H1 (cell line): ENCODE measurements at regions not wholly inside any gene's neighbourhood (a gene's known extent, or its start where the extent isn't known, plus 50 kb on each side); places are given as distances from the start of the nearest gene placed in this dataset.

Source experiments
- CTCF ChIA-PET: fragments of 300-600 bp; sonication (Branson Sonifier 250); formaldehyde crosslinking; loops from one replicate; lab custom pipeline; 2021; ENCODE audit not compliant: partially characterized antibody; lab: Charles Lee
- POLR2A ChIA-PET: fragments of 300-600 bp; sonication (Branson Sonifier 250); formaldehyde crosslinking; loops from one replicate; lab custom pipeline; 2021; ENCODE audit warnings: inconsistent platforms; ENCODE audit not compliant: partially characterized antibody; lab: Charles Lee
- DNase-seq, 2 experiments: peaks; one replicate each; pipeline versions ENCODE4 v3.0.0 to v3.0.0-alpha.2; 2010 to 2022; ENCODE audit warnings: low spot score in 2 of 2, low read depth in 1 of 2, mixed read lengths in 1 of 2
- FAIRE-seq: peaks from 2 replicates; lab custom pipeline; 2011; peaks lifted over from hg19 to GRCh38; lab: Jason Lieb, UNC
- H2AFZ ChIP-seq: 2 replicates; pipeline ENCODE4 v1.8.1; 2012; ENCODE audit warnings: low read length, inconsistent platforms
- H2AK5ac ChIP-seq: 2 replicates; pipeline ENCODE4 v1.6.1; 2013; ENCODE audit warnings: low read depth, low read length
- H2BK120ac ChIP-seq: replicated peaks from 2 replicates; pipeline ENCODE3; 2013; ENCODE audit warnings: low read depth, low read length, inconsistent platforms
- H2BK12ac ChIP-seq: 2 replicates; pipeline ENCODE4 v1.6.1; 2013; ENCODE audit warnings: low read depth, low read length
- H2BK15ac ChIP-seq: 2 replicates; pipeline ENCODE4 v1.6.1; 2013; ENCODE audit warnings: low read length
- H2BK20ac ChIP-seq: 2 replicates; pipeline ENCODE4 v1.6.1; 2013; ENCODE audit warnings: low read length
- H2BK5ac ChIP-seq: 2 replicates; pipeline ENCODE4 v1.6.1; 2013; ENCODE audit warnings: low read depth, low read length
- H3K14ac ChIP-seq: 2 replicates; pipeline ENCODE4 v1.6.1; 2013; ENCODE audit warnings: inconsistent platforms; ENCODE audit not compliant: insufficient read length
- H3K18ac ChIP-seq: 2 replicates; pipeline ENCODE4 v1.6.1; 2013; ENCODE audit warnings: low read length; ENCODE audit errors: extremely low read depth
- H3K23ac ChIP-seq: 2 replicates; pipeline ENCODE4 v1.6.1; 2013; ENCODE audit warnings: inconsistent platforms; ENCODE audit not compliant: insufficient read length
- H3K23me2 ChIP-seq: 2 replicates; pipeline ENCODE4 v1.6.1; 2013; ENCODE audit warnings: low read depth, low read length
- H3K27ac ChIP-seq: 2 replicates; pipeline ENCODE4 v1.6.1; 2011; ENCODE audit warnings: low read depth, low read length, inconsistent platforms
- H3K27me3 ChIP-seq, 4 experiments: replicated peaks in 1 of 4; 1 replicate in 1 of 4; 2 replicates in 3 of 4; pipeline versions ENCODE4 v1.6.1 to v1.8.1; 2011 to 2013; ENCODE audit warnings: low read length in 3 of 4, mild to moderate bottlenecking in 3 of 4, inconsistent platforms in 2 of 4, mixed read lengths in 2 of 4, moderate library complexity in 1 of 4; ENCODE audit not compliant: control insufficient read depth in 3 of 4, insufficient read depth in 3 of 4; ENCODE audit errors: extremely low read depth in 1 of 4
- H3K36me3 ChIP-seq, 4 experiments: 2 replicates each; pipeline versions ENCODE4 v1.6.1 to v1.8.1; 2011 to 2013; ENCODE audit warnings: mild to moderate bottlenecking in 4 of 4, low read length in 3 of 4, moderate library complexity in 2 of 4, control low read depth in 1 of 4, inconsistent platforms in 1 of 4; ENCODE audit not compliant: insufficient read depth in 4 of 4, control insufficient read depth in 2 of 4
- H3K4ac ChIP-seq: replicated peaks from 2 replicates; pipeline ENCODE3; 2013; ENCODE audit warnings: low read length, low read depth, mixed read lengths, inconsistent platforms; ENCODE audit not compliant: insufficient read length
- H3K4me1 ChIP-seq, 4 experiments: replicated peaks in 1 of 4; 1 replicate in 1 of 4; 2 replicates in 3 of 4; pipeline versions ENCODE4 v1.6.1 to v1.8.1; 2011 to 2013; ENCODE audit warnings: low read length in 3 of 4, inconsistent platforms in 2 of 4, mixed read lengths in 1 of 4; ENCODE audit not compliant: insufficient read depth in 4 of 4, control insufficient read depth in 3 of 4
- H3K4me2 ChIP-seq, 2 experiments: 2 replicates each; pipeline versions ENCODE4 v1.6.1 to v1.8.1; 2011 to 2013; ENCODE audit warnings: low read depth in 2 of 2, low read length in 2 of 2, control low read depth in 1 of 2, inconsistent platforms in 1 of 2, mild to moderate bottlenecking in 1 of 2; ENCODE audit not compliant: insufficient read depth in 1 of 2
- H3K4me3 ChIP-seq, 4 experiments: fragments of 200-600, 300-600 bp in 1 of 4; sonication (generic), shearing (Covaris generic), sonication (Bioruptor Twin) in 1 of 4; 2 replicates each; pipeline versions ENCODE4 v1.5.1 to v1.8.1; 2011 to 2016; ENCODE audit warnings: low read length in 4 of 4, low read depth in 3 of 4, control low read depth in 2 of 4, inconsistent platforms in 2 of 4, mild to moderate bottlenecking in 2 of 4, mixed read lengths in 1 of 4, moderate library complexity in 1 of 4; ENCODE audit not compliant: insufficient read depth in 2 of 4; ENCODE audit errors: extremely low read depth in 1 of 4
- H3K56ac ChIP-seq: replicated peaks from 2 replicates; pipeline ENCODE3; 2013; ENCODE audit warnings: low read depth, mild to moderate bottlenecking, mixed read lengths, low read length, inconsistent platforms; ENCODE audit not compliant: insufficient read length
- H3K79me1 ChIP-seq: 2 replicates; pipeline ENCODE4 v1.6.1; 2013; ENCODE audit warnings: low read depth, low read length, control low read depth
- H3K79me2 ChIP-seq, 2 experiments: 2 replicates each; pipeline versions ENCODE4 v1.6.1 to v1.8.1; 2012 to 2013; ENCODE audit warnings: low read length in 2 of 2, mild to moderate bottlenecking in 2 of 2, inconsistent platforms in 1 of 2; ENCODE audit not compliant: insufficient read depth in 2 of 2, control insufficient read depth in 1 of 2
- H3K9ac ChIP-seq, 4 experiments: replicated peaks in 1 of 4; 1 replicate in 1 of 4; 2 replicates in 3 of 4; pipeline versions ENCODE4 v1.6.1 to v1.8.1; 2011 to 2013; ENCODE audit warnings: low read depth in 3 of 4, low read length in 3 of 4, control low read depth in 2 of 4, mild to moderate bottlenecking in 2 of 4, moderate library complexity in 2 of 4, inconsistent platforms in 1 of 4; ENCODE audit errors: extremely low read depth in 1 of 4
- H3K9me3 ChIP-seq, 2 experiments: 2 replicates each; pipeline versions ENCODE4 v1.6.1 to v1.8.1; 2012 to 2013; ENCODE audit warnings: mild to moderate bottlenecking in 2 of 2, moderate library complexity in 2 of 2, control low read depth in 1 of 2, inconsistent platforms in 1 of 2, low read depth in 1 of 2, low read length in 1 of 2, mixed read lengths in 1 of 2; ENCODE audit not compliant: insufficient read depth in 2 of 2
- H4K20me1 ChIP-seq, 2 experiments: replicated peaks in 1 of 2; 2 replicates each; pipeline versions ENCODE3 to v1.8.1; 2011 to 2013; ENCODE audit warnings: inconsistent platforms in 2 of 2, low read length in 2 of 2, mild to moderate bottlenecking in 1 of 2; ENCODE audit not compliant: insufficient read depth in 2 of 2, control insufficient read depth in 1 of 2
- H4K5ac ChIP-seq: 2 replicates; pipeline ENCODE4 v1.6.1; 2013; ENCODE audit warnings: low read length, low read depth, mixed read lengths, inconsistent platforms; ENCODE audit not compliant: insufficient read length
- H4K8ac ChIP-seq: 2 replicates; pipeline ENCODE4 v1.8.0; 2013; ENCODE audit warnings: mild to moderate bottlenecking, moderate library complexity, low read length, inconsistent platforms; ENCODE audit not compliant: insufficient read depth; ENCODE audit errors: extremely low read depth
- H4K91ac ChIP-seq: replicated peaks from 2 replicates; pipeline ENCODE3; 2013; ENCODE audit warnings: low read length, mixed read lengths, inconsistent platforms; ENCODE audit not compliant: insufficient read length
- BCL11A ChIP-seq, 2 experiments: IDR thresholded peaks; one replicate each; pipeline ENCODE4 v1.6.1; 2011; ENCODE audit warnings: low read depth in 2 of 2, low read length in 2 of 2, mild to moderate bottlenecking in 2 of 2
- CBX5 ChIP-seq: fragments of 300-800, 300-1000 bp; sonication (generic); IDR thresholded peaks from 2 replicates; pipeline ENCODE4 v1.7.1; 2016; ENCODE audit warnings: antibody characterized with exemption, low read length, low read depth
- CHD1 ChIP-seq: IDR thresholded peaks from 2 replicates; pipeline ENCODE4 v1.6.1; 2012; ENCODE audit warnings: low read depth, low read length, improper control_type of control experiment
- CREB1 ChIP-seq: IDR thresholded peaks from 2 replicates; pipeline ENCODE4 v1.6.1; 2012; ENCODE audit warnings: inconsistent platforms
- HDAC6 ChIP-seq: IDR thresholded peaks from one replicate; pipeline ENCODE4 v1.7.1; 2012; ENCODE audit warnings: low read depth, mild to moderate bottlenecking, inconsistent platforms, low read length, moderate library complexity
- JUN ChIP-seq: IDR thresholded peaks from 2 replicates; pipeline ENCODE4 v1.6.1; 2011; ENCODE audit warnings: low read depth, mild to moderate bottlenecking, improper control_type of control experiment, low read length
- KDM1A ChIP-seq: fragments of 200-600, 300-600 bp; sonication (generic); IDR thresholded peaks from 2 replicates; pipeline ENCODE4 v1.7.1; 2016; ENCODE audit warnings: mild to moderate bottlenecking, low read length, borderline replicate concordance
- POU5F1 ChIP-seq: IDR thresholded peaks from 2 replicates; pipeline ENCODE4 v1.6.1; 2011; ENCODE audit warnings: low read depth, mild to moderate bottlenecking, low read length, moderate library complexity
- RBBP5 ChIP-seq: IDR thresholded peaks from 2 replicates; pipeline ENCODE4 v1.7.1; 2012; ENCODE audit warnings: low read depth, mild to moderate bottlenecking, inconsistent platforms, low read length, moderate library complexity, borderline replicate concordance
- RNF2 ChIP-seq: fragments of 200-900, 300-1000 bp; sonication (generic); IDR thresholded peaks from 2 replicates; pipeline ENCODE4 v1.7.1; 2016; ENCODE audit warnings: borderline replicate concordance, low read depth, mild to moderate bottlenecking, antibody characterized with exemption, low read length; ENCODE audit not compliant: poor library complexity, severe bottlenecking; ENCODE audit errors: missing control alignments
- SP1 ChIP-seq: IDR thresholded peaks from 2 replicates; pipeline ENCODE4 v1.6.1; 2011; ENCODE audit warnings: low read depth, low read length
- SP2 ChIP-seq: IDR thresholded peaks from 2 replicates; pipeline ENCODE4 v1.6.1; 2012; ENCODE audit warnings: mild to moderate bottlenecking, low read length, inconsistent platforms
- WGBS, 2 experiments: shearing (Covaris generic) in 1 of 2; methylation state at CpG; one replicate each; pipeline versions ENCODE4 v1.1.6 to v1.1.7; 2013 to 2015; ENCODE audit warnings: low lambda C conversion rate in 2 of 2, mixed read lengths in 2 of 2, inconsistent platforms in 1 of 2, low coverage in 1 of 2, missing lambda C conversion rate in 1 of 2; ENCODE audit not compliant: insufficient replicate concordance in 2 of 2, insufficient coverage in 1 of 2, insufficient read length in 1 of 2; ENCODE audit errors: extremely low coverage in 1 of 2, missing lambda C conversion rate in 1 of 2; 5-methylcytosine and 5-hydroxymethylcytosine counted together

DNA sequence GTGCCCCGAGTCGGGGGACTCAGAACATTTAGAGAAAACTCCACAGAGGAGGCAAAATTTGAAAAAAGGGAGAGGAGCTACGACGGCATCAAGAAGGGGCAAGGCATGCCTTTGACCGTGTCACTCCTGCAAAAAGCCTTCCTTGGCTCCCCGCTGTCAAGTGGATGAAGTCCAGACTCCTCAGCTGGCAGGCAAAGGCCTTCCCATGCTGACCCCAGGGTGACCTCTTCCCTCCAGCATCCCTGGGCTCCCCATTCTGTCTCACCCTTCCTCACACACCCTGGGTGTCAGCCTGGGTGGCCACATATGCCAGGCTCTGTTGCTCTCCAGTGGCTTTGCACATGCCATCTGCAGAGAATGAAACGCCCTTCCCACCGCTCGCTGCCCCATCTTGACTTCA lies 88.4 kb upstream of the ZMIZ1 start:
- Histone ChIP-seq H3K18ac (no peak overlapping the region), H3K4me3 (no peak overlapping the region), H3K79me1 (no peaks in the 10 kb centered on the region), H3K27ac (no peak overlapping the region), H2BK5ac (no peak overlapping the region), H4K5ac (no peak overlapping the region), H2AK5ac (no peak overlapping the region), H3K79me2 (no peaks in the 10 kb centered on the region), H3K36me3 (no peaks in the 10 kb centered on the region), H3K9ac (no peak overlapping the region), H3K9me3 (no peaks in the 10 kb centered on the region), H3K4me2 (no peak overlapping the region), H3K27me3 (no peaks in the 10 kb centered on the region; a peak in 2 of 7 replicates), H4K91ac (no peak overlapping the region), H2AFZ (no peak overlapping the region), H2BK120ac (no peak overlapping the region), H2BK15ac (peak overlapping the region; percentile 34), H3K23me2 (no peaks in the 10 kb centered on the region), H4K20me1 (no peaks in the 10 kb centered on the region), H2BK20ac (no peak overlapping the region), H2BK12ac (no peak overlapping the region), H3K4me1 (peaks cover 0 to 19% (median 4%) of the 10 kb centered on the region in 4 experiments; a peak in 6 of 7 replicates), H3K56ac (no peak overlapping the region), H3K4ac (no peak overlapping the region), H3K14ac (no peak overlapping the region), H4K8ac (no peak overlapping the region), H3K23ac (no peak overlapping the region)
- TF ChIP-seq POU5F1 (no peak), SP2 (no peak), RNF2 (no peak), CREB1 (no peak), CBX5 (no peak), HDAC6 (no peak), RBBP5 (no peak), SP1 (no peak), JUN (no peak), BCL11A (IDR thresholded peaks at IDR 0.05; ENCODE audit: low read depth in 2 of 2, low read length in 2 of 2) (no peak), KDM1A (no peak), CHD1 (no peak)
- ChIA-PET POLR2A (interaction anchor here (0.7 kb wide), 1 partner anchor 11 kb away, joined by 3 read pairs; no protein-coding TSS in a partner anchor), CTCF (interaction anchor here (0.8 to 2.3 kb wide), 3 partner anchors 82 to 128 kb away, joined by 3 to 10 read pairs (median 3); no protein-coding TSS in a partner anchor)
- 90% methylated on average over 9 of the region's 9 CpGs; no CpG with 5 or more reads in 1 of the 2 experiments for WGBS, 2 experiments
- DNase-seq (no peak), FAIRE-seq (no peak)
